Epithelial cell of esophagus (primary cell): ENCODE measurements at regions not wholly inside any gene's neighbourhood (a gene's known extent, or its start where the extent isn't known, plus 50 kb on each side); places are given as distances from the start of the nearest gene placed in this dataset.

ENCODE experiments used
- DNase-seq: peaks from one replicate; pipeline ENCODE4 v3.0.0; 2010; ENCODE audit warnings: low read depth
- H3K4me3 ChIP-seq: 2 replicates; pipeline ENCODE4 v1.5.1; 2011; ENCODE audit warnings: mild to moderate bottlenecking, low read length, control low read depth
- TF ChIP-seq, protein P1 (sequence below): IDR thresholded peaks from 2 replicates; pipeline ENCODE4 v1.5.1; 2011; ENCODE audit warnings: low read depth, mild to moderate bottlenecking, low read length, control low read depth, inconsistent platforms; ENCODE audit not compliant: insufficient read depth; ENCODE audit errors: missing control alignments

DNA sequence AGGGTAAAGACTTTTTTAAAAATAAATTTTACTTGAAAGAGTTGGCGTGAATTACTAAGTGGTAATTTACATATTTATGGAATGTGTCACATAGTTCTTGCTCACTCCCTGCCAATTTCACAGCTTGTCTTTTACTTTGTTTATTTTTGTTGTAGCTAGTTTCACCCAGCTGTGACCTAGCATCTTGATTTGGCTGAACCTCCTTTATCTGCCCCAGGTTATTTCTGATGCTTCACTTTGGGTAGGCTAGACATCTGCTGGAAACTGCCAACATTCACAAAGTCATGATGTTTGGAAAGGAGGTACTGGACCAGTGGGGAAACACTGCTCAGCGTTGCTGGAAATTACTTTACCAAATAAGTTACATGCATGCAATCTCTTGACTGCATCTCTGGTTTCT lies 1676.0 kb upstream of the RAG2 start:
- DNase-seq = peak; percentile 31
- TF ChIP-seq, protein P1, sequence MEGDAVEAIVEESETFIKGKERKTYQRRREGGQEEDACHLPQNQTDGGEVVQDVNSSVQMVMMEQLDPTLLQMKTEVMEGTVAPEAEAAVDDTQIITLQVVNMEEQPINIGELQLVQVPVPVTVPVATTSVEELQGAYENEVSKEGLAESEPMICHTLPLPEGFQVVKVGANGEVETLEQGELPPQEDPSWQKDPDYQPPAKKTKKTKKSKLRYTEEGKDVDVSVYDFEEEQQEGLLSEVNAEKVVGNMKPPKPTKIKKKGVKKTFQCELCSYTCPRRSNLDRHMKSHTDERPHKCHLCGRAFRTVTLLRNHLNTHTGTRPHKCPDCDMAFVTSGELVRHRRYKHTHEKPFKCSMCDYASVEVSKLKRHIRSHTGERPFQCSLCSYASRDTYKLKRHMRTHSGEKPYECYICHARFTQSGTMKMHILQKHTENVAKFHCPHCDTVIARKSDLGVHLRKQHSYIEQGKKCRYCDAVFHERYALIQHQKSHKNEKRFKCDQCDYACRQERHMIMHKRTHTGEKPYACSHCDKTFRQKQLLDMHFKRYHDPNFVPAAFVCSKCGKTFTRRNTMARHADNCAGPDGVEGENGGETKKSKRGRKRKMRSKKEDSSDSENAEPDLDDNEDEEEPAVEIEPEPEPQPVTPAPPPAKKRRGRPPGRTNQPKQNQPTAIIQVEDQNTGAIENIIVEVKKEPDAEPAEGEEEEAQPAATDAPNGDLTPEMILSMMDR = no peak

DNA sequence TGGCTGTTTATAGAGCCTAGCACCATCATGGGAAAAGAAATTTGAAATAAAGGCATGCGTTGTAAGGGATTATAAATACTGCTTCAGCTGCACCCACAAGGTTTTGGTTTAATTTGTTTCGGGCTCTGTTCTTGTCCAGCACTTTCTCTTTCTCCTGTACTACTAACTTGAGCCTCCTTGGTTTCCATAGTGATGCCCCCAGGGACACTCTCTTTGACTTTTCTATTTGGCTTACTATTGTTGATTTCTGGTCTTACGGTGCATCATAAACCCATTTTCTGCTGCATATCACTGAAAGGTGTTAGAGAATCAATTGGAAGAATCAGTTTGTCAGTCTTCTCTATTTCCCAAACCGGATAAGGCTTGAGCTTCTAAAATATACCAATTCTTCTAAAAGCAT lies 1674.3 kb upstream of the RAG2 start:
- TF ChIP-seq, protein P1 = no peak
- DNase-seq = no peak
- no peak overlapping the region for H3K4me3 ChIP-seq

More for the DNA sequence above, 1676.0 kb upstream of the RAG2 start:
- H3K4me3 ChIP-seq = no peak overlapping the region

DNA sequence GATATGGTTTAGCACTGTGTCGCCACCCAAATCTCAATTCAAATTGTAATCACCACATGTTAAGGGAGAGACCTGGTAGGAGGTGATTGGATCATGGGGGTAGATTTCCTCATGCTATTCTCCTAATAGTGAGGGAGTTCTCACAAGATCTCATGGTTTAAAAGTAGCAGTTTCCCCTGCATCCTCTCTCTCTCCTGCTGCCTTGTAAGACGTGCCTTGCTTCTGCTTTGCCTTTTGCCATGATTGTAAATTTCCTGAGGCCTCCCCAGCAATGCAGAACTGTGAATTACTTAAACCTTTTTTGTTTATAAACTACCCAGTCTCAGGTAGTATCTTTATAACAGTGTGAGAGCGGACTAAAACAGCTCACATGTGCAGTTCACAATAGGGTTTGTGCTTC lies 1668.7 kb upstream of the RAG2 start:
- no peak overlapping the region for H3K4me3 ChIP-seq
- DNase-seq = no peak
- TF ChIP-seq, protein P1 = no peak

DNA sequence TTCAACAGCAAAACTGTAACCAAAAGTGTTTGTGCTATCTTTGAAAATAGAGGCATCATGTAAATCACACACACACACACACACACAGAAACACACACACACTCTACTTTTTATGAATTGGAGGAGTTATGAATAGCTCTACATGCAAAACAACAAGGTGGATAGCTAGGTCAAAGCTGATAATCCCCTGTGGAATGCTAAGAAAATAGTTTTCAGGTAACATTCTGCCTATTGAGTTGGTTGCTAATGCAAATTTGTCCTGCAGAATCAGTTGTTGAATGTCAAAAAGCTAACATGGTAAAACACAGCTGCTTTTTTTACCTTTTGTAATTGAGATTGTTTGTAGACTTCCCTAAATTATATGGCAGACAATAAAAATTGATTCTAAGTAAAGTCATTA lies 1658.4 kb upstream of the RAG2 start:
- TF ChIP-seq, protein P1 = no peak
- no peak overlapping the region for H3K4me3 ChIP-seq
- DNase-seq = no peak

DNA sequence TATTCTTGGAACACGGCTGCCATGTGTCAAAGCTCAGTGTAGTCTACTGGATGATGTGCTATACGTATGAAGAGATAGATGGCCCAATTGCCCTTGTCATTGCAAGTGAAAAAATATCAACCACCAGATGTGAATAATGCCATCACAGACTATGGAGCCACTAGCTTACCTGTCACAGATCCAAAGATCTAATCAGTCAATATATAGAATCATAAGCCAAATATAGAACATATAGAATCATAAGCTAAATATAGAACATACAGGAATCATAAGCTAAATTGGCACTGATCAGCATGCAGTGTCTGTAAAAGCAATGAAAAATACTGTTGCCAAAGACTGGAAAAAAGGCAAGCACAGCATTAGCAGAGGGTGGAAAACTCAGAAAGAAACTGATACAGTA lies 1656.9 kb upstream of the RAG2 start:
- DNase-seq = no peak

DNA sequence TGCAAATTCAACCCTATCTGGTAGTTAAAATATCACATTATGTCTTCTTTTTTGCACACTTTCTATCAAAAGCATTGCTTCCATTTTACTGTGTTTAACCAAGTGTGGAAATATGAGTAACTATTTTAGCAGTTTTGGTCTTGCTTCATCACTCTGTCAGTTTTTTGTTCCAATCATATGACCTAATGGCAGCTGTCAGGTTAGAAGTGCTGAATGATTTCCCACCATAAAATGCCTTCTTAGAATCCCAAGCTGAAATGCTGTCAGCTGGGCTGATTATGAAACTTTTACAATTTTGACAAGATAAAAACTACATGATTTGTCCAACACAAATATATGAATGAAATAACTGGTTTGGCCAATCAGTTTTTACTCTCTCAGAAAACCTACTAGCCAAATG lies 1654.6 kb upstream of the RAG2 start:
- no peak overlapping the region for H3K4me3 ChIP-seq
- DNase-seq = peak; percentile 12
- TF ChIP-seq, protein P1 = no peak

More for the DNA sequence above, 1656.9 kb upstream of the RAG2 start:
- TF ChIP-seq, protein P1 = no peak
- no peak overlapping the region for H3K4me3 ChIP-seq

DNA sequence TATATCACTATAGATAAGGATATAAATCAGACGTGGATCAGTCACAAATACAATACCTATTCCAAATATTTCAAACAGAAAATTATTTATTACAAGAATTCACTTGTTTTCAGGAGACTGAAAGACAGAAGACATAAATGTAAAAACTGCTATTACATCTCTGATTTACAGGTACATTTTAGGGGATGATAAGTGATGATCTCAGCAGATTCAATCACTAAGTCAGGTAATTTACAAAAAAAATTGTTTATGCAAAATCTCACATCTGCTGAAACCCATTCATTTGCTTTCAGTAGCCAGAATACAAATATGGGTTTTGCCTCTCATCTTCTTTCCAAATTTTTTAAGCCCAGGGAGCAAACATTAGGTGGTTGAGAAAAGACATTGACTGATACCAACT lies 1648.4 kb upstream of the RAG2 start:
- H3K4me3 ChIP-seq = no peak overlapping the region
- TF ChIP-seq, protein P1 = no peak
- no peak for DNase-seq
